IPS-18a (cell line): ENCODE measurements at regions not wholly inside any gene's neighbourhood (a gene's known extent, or its start where the extent isn't known, plus 50 kb on each side); places are given as distances from the start of the nearest gene placed in this dataset.

Experiments
- H3K27ac ChIP-seq: one replicate; pipeline ENCODE4 v1.5.1; 2013; ENCODE audit warnings: low read length
- H3K27me3 ChIP-seq: one replicate; pipeline ENCODE4 v1.6.1; 2013; ENCODE audit warnings: mild to moderate bottlenecking, low read length; ENCODE audit not compliant: control insufficient read depth, insufficient read depth
- H3K36me3 ChIP-seq: one replicate; pipeline ENCODE4 v1.6.1; 2013; ENCODE audit warnings: low read depth, low read length; ENCODE audit not compliant: control insufficient read depth
- H3K4me1 ChIP-seq: one replicate; pipeline ENCODE4 v1.6.1; 2013; ENCODE audit warnings: low read depth, low read length; ENCODE audit not compliant: control insufficient read depth
- H3K4me3 ChIP-seq: one replicate; pipeline ENCODE4 v1.5.1; 2013; ENCODE audit warnings: low read length
- H3K9ac ChIP-seq: one replicate; pipeline ENCODE4 v1.6.1; 2013; ENCODE audit warnings: mild to moderate bottlenecking, low read length, moderate library complexity
- H3K9me3 ChIP-seq: one replicate; pipeline ENCODE4 v1.6.1; 2013; ENCODE audit warnings: low read depth, low read length; ENCODE audit not compliant: control insufficient read depth

- Histone ChIP-seq H3K36me3 (no peaks in the 10 kb centered on the region), H3K27ac (no peak overlapping the region), H3K4me3 (no peak overlapping the region), H3K27me3 (no peaks in the 10 kb centered on the region), H3K9ac (no peak overlapping the region), H3K4me1 (no peaks in the 10 kb centered on the region), H3K9me3 (peaks cover 20% of the 10 kb centered on the region)
Observed at GRCh38 chr12:58277231-58277630, 335.9 kb downstream of the ATP23 start.

- no peak overlapping the region for H3K4me3 ChIP-seq
- H3K27ac ChIP-seq: no peak overlapping the region
- peaks cover 12% of the 10 kb centered on the region for H3K4me1 ChIP-seq
- no peak overlapping the region for H3K9ac ChIP-seq
- H3K9me3 ChIP-seq: peaks cover 3% of the 10 kb centered on the region
- H3K36me3 ChIP-seq: no peaks in the 10 kb centered on the region
- no peaks in the 10 kb centered on the region for H3K27me3 ChIP-seq
Observed at GRCh38 chr12:58283553-58283952, 342.2 kb downstream of the ATP23 start.

- H3K9ac ChIP-seq: no peak overlapping the region
- H3K27me3 ChIP-seq: no peaks in the 10 kb centered on the region
- H3K9me3 ChIP-seq: no peaks in the 10 kb centered on the region
- H3K4me1 ChIP-seq: peaks cover 12% of the 10 kb centered on the region
- no peaks in the 10 kb centered on the region for H3K36me3 ChIP-seq
- H3K27ac ChIP-seq: no peak overlapping the region
- no peak overlapping the region for H3K4me3 ChIP-seq
Observed at GRCh38 chr12:58285551-58285950, 344.2 kb downstream of the ATP23 start.

- no peak overlapping the region for H3K9ac ChIP-seq
- no peaks in the 10 kb centered on the region for H3K9me3 ChIP-seq
- H3K36me3 ChIP-seq: no peaks in the 10 kb centered on the region
- H3K4me3 ChIP-seq: no peak overlapping the region
- no peaks in the 10 kb centered on the region for H3K27me3 ChIP-seq
- no peak overlapping the region for H3K27ac ChIP-seq
- peaks cover 15% of the 10 kb centered on the region for H3K4me1 ChIP-seq
Observed at GRCh38 chr12:58286353-58286752, 345.0 kb downstream of the ATP23 start.

- H3K9me3 ChIP-seq: no peaks in the 10 kb centered on the region
- no peak overlapping the region for H3K4me3 ChIP-seq
- H3K27me3 ChIP-seq: no peaks in the 10 kb centered on the region
- H3K27ac ChIP-seq: no peak overlapping the region
- peaks cover 25% of the 10 kb centered on the region for H3K4me1 ChIP-seq
- no peaks in the 10 kb centered on the region for H3K36me3 ChIP-seq
- H3K9ac ChIP-seq: no peak overlapping the region
Observed at GRCh38 chr12:58288190-58288589, 346.8 kb downstream of the ATP23 start.

- Histone ChIP-seq H3K4me1 (peaks cover 19% of the 10 kb centered on the region), H3K27ac (no peak overlapping the region), H3K9me3 (no peaks in the 10 kb centered on the region), H3K27me3 (no peaks in the 10 kb centered on the region), H3K9ac (no peak overlapping the region), H3K36me3 (no peaks in the 10 kb centered on the region), H3K4me3 (no peak overlapping the region)
Observed at GRCh38 chr12:58291106-58291505, 349.7 kb downstream of the ATP23 start.

GRCh38 chr12:58293308-58293982 lies 352.1 kb downstream of the ATP23 start:
- Histone ChIP-seq H3K4me3 (no peak overlapping the region), H3K9me3 (no peaks in the 10 kb centered on the region), H3K4me1 (peaks cover 23% of the 10 kb centered on the region), H3K9ac (no peak overlapping the region), H3K27me3 (no peaks in the 10 kb centered on the region), H3K36me3 (no peaks in the 10 kb centered on the region), H3K27ac (no peak overlapping the region)

GRCh38 chr12:58295268-58295667 lies 353.9 kb downstream of the ATP23 start:
- Histone ChIP-seq H3K36me3 (no peaks in the 10 kb centered on the region), H3K27me3 (no peaks in the 10 kb centered on the region), H3K9me3 (no peaks in the 10 kb centered on the region), H3K4me3 (no peak overlapping the region), H3K27ac (no peak overlapping the region), H3K9ac (no peak overlapping the region), H3K4me1 (peaks cover 23% of the 10 kb centered on the region)

GRCh38 chr12:58296863-58297262 lies 355.5 kb downstream of the ATP23 start:
- Histone ChIP-seq H3K27me3 (no peaks in the 10 kb centered on the region), H3K27ac (no peak overlapping the region), H3K9me3 (no peaks in the 10 kb centered on the region), H3K9ac (no peak overlapping the region), H3K36me3 (no peaks in the 10 kb centered on the region), H3K4me3 (no peak overlapping the region), H3K4me1 (peaks cover 15% of the 10 kb centered on the region)

- Histone ChIP-seq H3K36me3 (no peaks in the 10 kb centered on the region), H3K4me3 (no peak overlapping the region), H3K27me3 (no peaks in the 10 kb centered on the region), H3K27ac (no peak overlapping the region), H3K9ac (no peak overlapping the region), H3K9me3 (no peaks in the 10 kb centered on the region), H3K4me1 (peaks cover 11% of the 10 kb centered on the region)
Observed at GRCh38 chr12:58298803-58299202, 357.4 kb downstream of the ATP23 start.

- H3K27me3 ChIP-seq: no peaks in the 10 kb centered on the region
Observed at GRCh38 chr12:58299371-58299770, 358.0 kb downstream of the ATP23 start.

GRCh38 chr12:58301038-58301729 lies 359.8 kb downstream of the ATP23 start:
- H3K9me3 ChIP-seq: no peaks in the 10 kb centered on the region
- H3K27ac ChIP-seq: no peak overlapping the region
- H3K36me3 ChIP-seq: no peaks in the 10 kb centered on the region
- no peak overlapping the region for H3K4me3 ChIP-seq
- H3K9ac ChIP-seq: no peak overlapping the region
- no peaks in the 10 kb centered on the region for H3K27me3 ChIP-seq
- H3K4me1 ChIP-seq: peaks cover 8% of the 10 kb centered on the region

More at GRCh38 chr12:58299371-58299770, 358.0 kb downstream of the ATP23 start:
- H3K27ac ChIP-seq: no peak overlapping the region
- no peak overlapping the region for H3K4me3 ChIP-seq
- no peaks in the 10 kb centered on the region for H3K9me3 ChIP-seq
- H3K36me3 ChIP-seq: no peaks in the 10 kb centered on the region
- peaks cover 11% of the 10 kb centered on the region for H3K4me1 ChIP-seq
- no peak overlapping the region for H3K9ac ChIP-seq
